GM18505 (cell line): ENCODE measurements at regions not wholly inside any gene's neighbourhood (a gene's known extent, or its start where the extent isn't known, plus 50 kb on each side); places are given as distances from the start of the nearest gene placed in this dataset.

ENCODE experiments used
- ATAC-seq: cut with Tn5 transposase; IDR thresholded peaks from one replicate; pipeline ENCODE4 v1.9.1; 2021; ENCODE audit not compliant: unreplicated experiment
- POLR2A ChIP-seq: IDR thresholded peaks from 4 replicates; pipeline ENCODE4 v1.6.1; 2011; ENCODE audit warnings: borderline replicate concordance; ENCODE audit not compliant: insufficient read depth, insufficient read length; ENCODE audit errors: extremely low read depth

DNA sequence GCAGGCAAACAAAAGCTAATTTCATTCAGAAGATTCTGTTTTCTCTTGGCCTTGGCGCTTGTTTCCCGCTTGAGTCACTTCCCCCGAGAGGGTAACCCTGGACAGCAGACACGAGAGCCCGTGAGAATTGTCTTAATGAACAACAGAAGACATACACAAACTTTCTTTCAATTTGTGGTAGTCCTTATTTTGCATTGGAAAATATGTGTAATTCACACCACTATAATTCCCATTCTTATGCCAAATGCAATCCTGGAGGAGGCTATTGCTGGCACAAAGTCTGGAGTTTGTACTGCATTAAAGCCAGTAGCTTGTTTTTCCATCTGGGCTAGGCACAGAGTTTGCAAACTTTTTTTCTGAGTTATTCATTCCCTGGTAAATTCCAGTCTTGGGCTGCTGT, 109.8 kb upstream of the IVNS1ABP start:
- no peak for TF ChIP-seq POLR2A
- ATAC-seq: no peak

DNA sequence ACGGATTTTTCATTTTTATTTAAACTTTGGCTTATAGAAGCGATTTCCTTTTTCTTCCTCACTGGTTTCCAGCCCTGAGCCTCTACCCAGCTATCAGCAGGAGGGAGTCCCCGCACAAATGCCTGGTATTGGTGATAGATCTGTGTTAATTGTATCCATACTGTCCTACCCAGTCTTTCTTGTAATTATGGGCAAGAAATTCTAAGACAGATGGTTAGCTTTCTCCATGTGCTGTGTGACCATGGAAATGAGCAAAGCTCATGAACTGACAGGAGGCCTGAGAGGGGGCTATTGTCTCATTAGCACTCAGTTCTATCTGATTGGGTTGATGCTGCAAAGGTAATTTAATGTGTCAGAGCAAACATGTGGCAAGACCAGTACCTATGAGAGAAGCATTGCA, 108.1 kb upstream of the IVNS1ABP start:
- TF ChIP-seq POLR2A: no peak
- ATAC-seq: no peak

DNA sequence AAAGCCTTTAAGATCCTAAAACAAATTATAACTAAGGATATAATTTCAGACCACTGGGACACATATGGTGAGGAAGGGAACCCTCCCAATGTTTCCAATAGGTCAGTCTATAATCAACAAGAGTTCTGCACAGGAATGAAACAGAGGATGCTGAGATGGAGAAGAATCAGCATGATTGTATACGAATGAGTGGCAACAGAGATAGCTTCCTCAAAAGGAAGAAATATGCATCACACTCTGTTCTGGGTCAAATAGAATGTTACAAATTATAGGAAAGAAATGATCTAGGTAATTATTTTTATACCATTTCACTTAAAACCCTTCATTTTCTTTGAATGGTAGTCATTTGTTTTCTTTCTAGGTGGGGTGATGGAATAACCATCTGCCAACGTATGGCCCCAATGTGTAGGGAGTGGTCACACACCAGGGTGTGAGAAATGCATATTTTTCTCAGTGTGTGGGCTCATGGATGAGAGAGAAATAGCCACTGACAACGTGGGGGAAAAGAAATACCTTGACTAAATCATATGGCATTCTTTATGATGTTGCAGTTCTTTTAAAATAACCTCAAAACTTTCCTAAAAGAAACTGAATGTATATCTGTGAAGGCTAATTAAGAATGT, 104.6 kb upstream of the IVNS1ABP start:
- TF ChIP-seq POLR2A: no peak
- no peak for ATAC-seq

DNA sequence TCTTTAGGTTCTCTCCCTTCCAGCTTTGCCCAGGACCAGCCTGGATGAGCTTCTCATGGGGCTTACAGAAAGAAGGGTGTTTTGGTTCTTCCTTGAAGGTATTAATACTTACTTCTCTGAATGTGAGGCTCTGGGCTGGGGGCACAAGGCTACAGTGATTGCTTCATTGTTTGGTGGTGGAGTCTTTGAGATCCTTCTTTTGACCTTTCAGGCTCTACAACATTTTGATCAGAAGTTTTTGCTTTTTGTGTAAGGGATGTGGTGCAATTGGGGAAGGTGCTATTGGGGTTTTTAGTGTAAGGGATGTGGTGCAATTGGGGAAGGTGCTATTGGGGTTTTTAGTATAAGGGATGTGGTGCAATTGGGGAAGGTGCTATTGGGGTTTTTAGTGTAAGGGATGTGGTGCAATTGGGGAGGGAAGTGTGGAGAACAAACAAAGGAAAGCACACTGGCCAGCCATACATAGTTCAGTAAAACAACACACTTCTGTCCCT, 103.6 kb upstream of the IVNS1ABP start:
- TF ChIP-seq POLR2A: no peak
- no peak for ATAC-seq

DNA sequence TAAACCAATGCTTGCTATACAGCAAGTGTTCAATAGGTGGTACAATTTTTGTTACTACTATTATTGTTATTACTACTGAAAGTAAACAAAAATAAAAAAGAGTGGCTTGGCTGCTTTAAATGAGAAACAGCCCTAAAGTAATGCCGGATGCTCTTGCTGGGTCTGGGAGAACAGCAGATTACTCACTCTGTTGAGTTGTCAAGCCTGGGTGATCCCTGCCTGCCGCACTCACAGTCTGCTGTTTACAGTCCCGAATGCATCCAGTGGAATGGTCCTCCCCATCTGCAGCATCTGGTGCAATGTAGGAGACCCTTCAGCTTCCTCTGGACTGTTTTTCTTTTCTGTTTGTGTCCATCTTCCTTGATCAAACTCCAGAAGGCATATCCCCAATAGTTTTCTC, 102.7 kb upstream of the IVNS1ABP start:
- no peak for ATAC-seq
- no peak for TF ChIP-seq POLR2A

DNA sequence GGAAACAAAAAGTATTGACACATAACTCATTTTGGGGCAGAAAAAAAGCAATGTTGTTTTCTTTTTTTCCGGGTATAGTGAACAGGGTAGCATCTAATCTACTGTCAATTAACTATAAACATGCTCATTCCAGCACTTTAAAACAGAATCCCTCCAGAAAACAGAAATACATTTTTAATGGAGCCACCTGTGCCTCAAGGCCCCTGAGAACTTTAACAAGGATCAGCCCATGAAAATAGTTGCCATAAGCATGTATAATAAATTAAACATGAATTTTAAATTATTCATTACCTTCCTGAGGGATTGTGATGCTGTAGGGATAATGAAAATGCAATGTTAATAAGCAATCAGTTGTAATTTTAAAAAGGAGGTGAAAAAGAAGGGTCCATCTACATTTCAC, 101.4 kb upstream of the IVNS1ABP start:
- ATAC-seq: no peak
- TF ChIP-seq POLR2A: no peak

DNA sequence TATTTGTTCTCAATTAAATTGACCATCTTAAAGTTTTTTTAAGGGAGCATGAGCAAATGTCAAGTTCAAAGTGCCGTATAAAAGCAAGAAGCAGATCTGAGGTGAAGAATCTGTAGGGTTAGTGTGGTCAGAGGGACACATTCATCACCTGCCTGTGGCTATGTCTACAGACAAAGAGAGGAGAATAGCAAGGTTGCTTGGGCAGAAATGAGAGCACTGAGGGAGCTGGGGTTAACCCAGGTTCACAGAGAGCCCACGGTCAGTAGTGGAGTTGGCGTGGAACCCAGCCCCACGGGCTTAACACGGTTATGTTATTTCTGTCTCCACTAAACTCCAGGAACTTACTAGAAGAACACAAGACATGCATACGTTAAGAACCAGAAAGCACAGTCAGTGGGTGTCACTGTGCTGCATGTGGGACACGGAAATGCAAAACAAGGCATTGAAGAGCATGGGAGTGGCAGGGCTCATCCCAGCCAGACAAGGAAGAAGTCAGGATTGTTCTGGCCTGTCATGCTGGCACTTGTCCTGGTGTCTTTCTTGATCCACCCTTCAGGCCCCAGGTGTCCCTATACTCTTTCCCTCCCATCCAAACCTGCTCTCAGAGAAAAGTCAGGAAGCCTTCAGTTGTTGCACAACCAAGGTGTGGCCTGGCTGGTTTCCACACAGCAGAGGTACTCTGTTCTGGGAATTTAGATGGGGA, 95.5 kb upstream of the IVNS1ABP start:
- no peak for TF ChIP-seq POLR2A
- ATAC-seq: no peak

DNA sequence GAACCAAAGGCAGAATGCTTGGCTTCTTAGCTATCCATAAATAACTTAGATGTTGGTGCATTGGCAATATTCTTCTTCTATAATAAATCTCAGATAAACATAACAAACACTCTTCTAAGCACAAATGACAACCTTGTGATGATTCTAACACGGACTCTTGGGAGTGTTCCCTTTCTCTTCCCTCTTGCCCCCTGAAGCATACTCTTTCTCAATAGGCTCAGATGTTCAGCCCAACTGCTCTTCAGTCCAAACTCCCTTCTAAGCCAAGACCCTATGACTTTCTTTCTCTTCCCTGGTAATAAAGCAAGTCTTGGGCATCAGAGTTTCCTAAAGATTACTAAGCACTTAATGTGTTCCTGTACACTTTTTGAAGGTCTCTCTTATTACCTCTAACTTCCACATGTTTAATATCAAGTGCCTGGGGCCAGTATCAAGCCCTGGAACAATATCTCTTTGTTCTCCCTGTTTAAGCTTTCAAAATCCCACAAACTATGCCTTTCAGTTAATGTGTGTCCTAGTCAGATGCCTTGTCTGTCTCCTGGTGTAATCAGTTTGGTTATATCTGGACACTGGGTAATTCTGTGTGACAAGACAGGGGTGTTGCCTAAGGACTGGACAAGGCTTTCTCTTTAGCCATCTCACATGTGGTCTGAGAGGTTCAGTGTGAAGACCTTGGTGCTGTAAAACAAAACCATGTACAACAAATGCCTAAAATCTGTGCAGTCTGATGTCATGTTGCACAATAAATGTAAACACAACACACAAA, 92.9 kb upstream of the IVNS1ABP start:
- no peak for ATAC-seq
- no peak for TF ChIP-seq POLR2A

DNA sequence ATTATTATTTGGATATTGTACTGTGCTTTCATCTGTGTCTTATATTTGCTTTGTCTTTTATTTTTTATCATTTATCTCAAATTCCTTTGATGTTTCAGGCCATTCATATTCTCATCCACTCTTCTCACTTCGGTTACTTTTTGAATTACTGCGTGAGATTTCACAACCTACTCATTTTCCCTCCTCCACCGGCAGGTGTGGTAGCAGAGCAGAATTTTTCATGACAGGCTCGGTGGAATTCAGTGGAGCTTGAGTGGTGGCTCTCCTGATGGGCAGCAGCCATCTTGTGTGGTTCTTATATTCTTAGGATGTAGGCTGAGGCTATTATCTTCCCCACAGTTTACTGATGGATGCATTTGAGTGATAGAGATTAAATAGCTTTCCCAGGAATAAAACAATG, 92.3 kb upstream of the IVNS1ABP start:
- no peak for ATAC-seq
- no peak for TF ChIP-seq POLR2A

DNA sequence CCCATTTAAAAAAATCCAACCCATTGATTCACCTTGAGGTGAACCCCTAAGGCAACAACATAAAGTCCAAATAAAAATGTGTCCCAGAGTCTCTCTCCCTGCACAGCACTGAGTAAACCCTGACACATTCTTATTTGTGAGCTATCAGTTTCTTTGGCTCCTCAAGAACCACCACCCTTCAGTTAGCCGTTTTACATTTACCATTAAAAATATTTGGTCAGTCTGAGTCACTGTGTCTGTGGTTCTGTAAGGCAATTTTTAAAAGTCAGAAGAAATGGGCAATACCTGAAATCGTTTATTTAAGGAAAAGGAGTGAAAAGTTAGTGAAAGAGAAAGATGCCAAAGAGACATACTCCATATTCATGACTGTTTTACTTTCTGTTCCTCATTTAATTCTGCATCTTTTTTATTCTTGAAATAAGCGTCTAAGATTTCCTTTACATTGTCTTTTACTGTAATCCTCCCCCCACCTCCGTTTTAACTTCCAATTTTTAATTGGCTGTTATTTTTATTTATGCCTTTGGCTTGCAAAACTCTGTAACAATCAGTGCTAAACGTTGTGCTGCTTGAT, 91.7 kb upstream of the IVNS1ABP start:
- no peak for ATAC-seq
- no peak for TF ChIP-seq POLR2A

DNA sequence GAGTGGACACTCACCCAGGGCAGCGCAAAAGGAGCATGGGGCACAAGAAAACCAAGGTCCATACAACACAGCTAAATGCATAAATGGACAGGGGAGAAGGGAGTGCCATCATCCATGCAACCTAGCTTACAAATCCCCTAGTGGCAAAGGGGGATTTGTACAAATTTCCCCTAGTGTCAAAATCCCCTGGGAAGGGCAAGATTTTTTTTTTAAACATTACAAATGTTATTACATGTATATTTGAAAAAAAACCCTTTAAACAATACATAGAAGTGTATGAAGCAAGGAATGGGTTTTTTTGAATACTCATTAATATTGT, 89.6 kb upstream of the IVNS1ABP start:
- no peak for TF ChIP-seq POLR2A
- no peak for ATAC-seq

DNA sequence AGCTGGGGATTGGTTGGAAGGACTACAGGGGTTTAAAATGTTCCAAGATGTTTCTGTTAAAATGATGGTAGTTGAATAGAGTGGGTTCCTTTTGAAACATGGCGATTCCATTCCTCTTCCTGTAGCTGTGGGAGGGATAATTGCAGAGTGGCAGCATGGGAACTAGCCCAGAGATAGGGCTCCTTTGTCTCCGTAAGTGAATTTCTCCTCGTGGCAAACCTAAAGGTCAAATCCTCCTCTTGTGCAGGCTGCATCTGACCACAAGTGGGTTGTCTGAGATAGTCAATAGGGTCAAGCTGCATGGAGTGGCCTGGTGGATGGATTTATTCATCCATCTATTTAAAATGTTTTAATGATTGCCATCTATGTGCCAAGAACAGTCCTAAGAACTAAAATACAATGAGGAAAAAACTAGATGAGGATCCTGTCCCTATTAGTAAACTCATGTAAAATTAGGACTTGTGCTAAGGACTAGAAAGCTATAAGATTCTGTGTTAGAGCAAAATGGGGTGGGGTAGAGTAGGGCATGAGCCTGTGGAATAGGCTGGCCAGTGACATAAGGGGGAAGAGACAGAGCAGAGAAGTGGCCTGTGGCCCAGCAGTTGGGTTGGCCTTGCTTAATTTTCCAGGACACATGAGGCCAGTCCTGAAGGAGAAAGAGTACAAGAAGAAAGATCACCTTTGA, 89.1 kb upstream of the IVNS1ABP start:
- ATAC-seq: no peak
- TF ChIP-seq POLR2A: no peak

DNA sequence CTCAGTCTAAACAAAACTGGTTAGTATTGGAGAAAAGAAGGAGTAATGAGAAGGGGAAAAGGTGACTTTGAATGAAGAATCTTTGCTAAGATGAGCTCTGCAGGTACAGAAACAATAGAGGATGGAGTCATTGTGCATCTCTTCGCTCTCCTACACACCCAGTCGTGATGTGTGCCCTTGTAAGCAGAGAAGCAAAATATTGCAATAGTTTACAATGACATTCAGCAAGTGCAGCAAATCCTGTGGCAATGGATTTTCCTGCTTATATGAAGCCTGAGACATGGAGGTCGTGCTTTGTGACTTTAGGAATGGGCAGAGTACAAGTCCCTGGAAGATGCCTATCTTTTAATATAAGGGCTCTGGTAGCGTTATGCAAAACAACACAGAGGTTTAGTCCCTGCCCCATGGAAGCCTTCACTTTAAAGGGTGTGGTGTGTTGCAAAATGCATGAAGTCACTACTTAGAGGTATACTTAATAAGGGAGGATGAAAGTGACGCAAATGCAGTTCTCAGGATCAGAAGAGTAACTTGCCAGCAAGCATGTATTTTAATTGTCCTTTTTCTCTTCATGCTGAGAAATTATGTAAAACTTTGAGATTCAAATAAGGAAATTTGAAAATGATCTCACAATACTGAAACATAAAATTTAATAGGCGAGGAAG, 88.0 kb upstream of the IVNS1ABP start:
- no peak for ATAC-seq
- TF ChIP-seq POLR2A: no peak
